ENCODE measurements at regions not wholly inside any gene's neighbourhood (a gene's known extent, or its start where the extent isn't known, plus 50 kb on each side); places are given as distances from the start of the nearest gene placed in this dataset.
"Not testable (repeated sequence)": the region's sequence is repeated elsewhere in the genome, so short reads cannot be mapped to it uniquely, and the experiment has no call there.

GRCh38 chr4:3586596-3586995 is 54.4 kb upstream of the LRPAP1 start:
- not testable (repeated sequence) for DNase-seq

- DNase-seq: not testable (repeated sequence)
Observed at GRCh38 chr4:3585567-3585966, 53.3 kb upstream of the LRPAP1 start.

GRCh38 chr4:3582091-3582475 is 49.9 kb upstream of the LRPAP1 start:
- no peak for DNase-seq
